HG03469 (cell line): ENCODE measurements at regions not wholly inside any gene's neighbourhood (a gene's known extent, or its start where the extent isn't known, plus 50 kb on each side); places are given as distances from the start of the nearest gene placed in this dataset.

Experiments used
- ATAC-seq: cut with Tn5 transposase; IDR thresholded peaks from one replicate; pipeline ENCODE4 v1.9.1; 2021; ENCODE audit warnings: mild to moderate bottlenecking, moderate library complexity, moderate number of reproducible peaks; ENCODE audit not compliant: unreplicated experiment

DNA sequence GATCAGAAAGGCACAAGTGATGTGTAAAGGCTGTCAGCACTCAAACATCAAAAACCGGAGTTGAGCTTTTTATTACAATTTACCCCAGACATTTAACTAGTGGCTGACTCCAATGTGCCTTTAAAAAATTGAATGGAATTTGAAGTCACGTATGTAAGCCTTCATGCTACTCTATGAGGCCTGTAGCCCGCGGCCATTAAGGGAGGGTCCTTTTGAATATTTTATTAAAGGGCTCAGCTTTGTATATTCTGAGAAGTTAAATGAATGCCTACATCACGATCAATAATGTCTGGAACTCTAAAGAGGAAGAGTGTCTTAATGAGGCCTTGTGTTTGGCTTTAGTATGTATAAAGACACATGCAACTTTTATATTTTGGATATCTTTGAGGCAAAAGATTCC lies 916.6 kb upstream of the CELF2 start:
- no peak for ATAC-seq

DNA sequence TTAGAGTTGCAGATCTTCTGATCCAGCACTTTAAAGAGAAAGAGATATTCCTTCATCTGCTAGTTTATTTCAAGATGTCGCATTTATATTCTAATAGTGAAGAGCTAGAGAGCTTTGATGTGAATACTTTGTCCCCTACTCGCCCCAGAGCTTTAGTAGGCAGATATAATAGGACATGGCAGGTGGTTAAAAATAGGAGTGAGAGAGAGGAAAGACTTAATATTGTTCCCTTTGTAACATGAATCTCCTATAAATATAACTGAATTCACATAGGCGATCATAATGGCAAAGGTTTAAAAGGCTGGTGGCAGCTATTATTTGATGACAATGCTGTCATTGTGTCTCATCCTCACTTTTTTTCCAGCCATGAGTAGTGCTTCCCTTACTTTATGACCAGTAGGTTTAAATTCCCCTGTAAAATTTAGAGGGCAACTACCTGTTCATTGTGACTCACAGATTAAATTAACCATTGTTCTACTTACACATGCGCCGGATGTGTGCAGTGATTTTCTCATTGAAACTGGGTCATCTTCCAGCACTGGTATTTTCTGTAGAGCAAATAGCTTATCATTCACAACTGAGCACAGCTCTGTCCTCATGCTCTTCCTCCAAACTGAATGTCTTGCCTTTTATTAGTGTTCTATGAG lies 906.7 kb upstream of the CELF2 start:
- ATAC-seq = no peak

DNA sequence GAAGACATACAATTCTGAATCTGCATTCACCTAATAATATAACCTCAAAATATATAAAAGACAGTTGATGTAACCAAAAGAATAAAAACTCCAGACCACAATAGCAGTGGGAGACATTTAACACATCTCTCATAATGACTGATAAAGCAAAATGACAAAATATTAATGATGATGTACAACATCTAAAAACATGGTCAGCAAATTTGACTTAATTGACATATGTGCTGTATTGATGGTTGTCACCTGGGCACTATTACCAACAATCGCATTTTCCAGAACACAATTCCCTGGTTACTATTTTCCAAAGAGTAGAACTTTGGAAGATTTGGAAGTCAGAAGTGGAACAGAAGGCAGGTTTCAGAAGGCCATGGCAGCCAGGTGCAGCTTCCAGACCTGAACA lies 899.5 kb upstream of the CELF2 start:
- ATAC-seq = no peak

DNA sequence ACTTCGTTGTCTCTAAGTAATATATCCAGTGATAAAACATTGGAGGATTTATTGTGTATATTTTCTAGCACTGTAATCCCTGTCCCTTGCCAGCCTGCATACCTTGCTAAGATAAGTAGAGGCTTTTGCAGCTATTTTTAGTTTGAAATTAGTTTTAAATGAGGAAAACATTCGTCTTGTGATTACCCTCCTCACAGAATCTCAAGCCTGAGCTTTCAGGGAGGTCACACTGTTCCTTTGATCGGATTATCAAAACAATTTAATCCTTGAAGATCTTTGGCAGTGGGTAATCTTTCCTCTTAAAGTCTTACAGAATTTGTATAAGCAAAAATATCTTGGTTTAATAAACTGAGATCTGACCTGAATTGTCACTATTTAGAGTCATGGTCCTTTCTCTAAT lies 897.0 kb upstream of the CELF2 start:
- ATAC-seq = no peak

DNA sequence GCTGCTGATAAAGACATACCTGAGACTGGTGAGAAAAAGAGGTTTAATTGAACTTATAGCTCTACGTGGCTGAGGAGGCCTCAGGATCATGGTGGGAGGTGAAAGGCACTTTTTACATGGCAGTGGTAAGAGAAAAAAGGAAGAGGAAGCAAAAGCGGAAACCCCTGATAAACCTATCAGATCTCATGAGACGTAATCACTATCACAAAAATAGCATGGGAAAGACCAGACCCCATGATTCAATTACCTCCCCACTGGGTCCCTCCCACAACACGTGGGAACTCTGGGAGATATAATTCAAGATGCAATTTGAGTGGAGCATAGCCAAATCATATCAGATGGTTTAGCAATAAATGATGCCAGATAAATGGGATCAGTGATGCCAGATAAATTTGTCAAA lies 892.0 kb upstream of the CELF2 start:
- ATAC-seq = no peak

DNA sequence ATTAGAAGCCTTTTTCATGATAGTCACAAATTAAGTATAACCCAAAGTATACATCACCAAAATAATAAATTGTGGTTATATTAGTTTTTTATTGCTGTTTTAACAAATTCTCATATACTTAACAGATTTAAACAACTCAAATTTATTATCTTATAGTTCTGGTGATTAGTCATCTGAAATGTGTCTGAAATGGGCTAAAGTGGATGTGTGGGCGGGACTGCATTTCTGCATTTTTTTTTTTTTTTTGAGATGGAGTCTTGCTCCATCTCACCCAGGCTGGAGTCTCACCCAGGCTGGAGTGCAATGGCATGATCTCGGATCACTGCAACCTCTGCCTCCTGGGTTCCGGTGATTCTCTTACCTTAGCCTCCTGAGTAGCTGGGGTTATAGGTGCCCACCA lies 891.5 kb upstream of the CELF2 start:
- no peak for ATAC-seq

DNA sequence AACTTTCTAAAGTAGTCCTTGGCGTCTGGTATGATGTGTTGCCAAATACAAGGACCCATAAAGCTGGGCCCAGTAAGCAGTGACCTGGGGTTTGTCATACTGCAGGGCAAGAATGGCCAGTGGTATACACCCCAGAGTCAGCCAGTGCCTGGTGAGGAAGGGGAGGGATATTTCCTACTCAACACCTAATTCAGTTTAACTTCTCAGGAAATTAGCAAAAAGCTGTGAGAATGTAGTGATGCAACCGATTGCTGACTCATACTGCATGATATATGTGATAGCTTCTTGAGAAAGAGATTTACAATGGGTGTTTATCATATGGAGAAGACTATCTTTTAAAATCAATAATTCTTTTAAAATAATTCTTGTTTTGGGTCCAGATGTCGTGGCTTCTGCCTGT lies 889.3 kb upstream of the CELF2 start:
- no peak for ATAC-seq

DNA sequence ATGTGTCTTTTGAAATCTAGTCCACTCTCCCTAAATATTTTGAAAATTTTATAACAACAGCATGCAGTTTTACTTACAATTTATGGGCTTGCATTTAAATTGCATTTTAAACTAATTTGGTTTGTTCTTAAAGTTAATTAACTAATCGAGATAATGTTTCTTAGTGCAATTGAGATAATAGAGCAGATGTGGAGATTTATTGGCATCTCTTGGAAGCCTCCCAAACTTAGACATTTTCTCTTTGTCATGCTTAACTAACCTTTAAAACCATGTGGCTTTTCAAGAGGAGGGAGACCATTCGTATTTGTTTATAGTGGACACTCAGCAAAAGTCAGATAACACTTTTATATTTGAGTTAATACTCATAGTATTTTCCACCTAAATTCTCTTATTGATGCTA lies 887.0 kb upstream of the CELF2 start:
- no peak for ATAC-seq

DNA sequence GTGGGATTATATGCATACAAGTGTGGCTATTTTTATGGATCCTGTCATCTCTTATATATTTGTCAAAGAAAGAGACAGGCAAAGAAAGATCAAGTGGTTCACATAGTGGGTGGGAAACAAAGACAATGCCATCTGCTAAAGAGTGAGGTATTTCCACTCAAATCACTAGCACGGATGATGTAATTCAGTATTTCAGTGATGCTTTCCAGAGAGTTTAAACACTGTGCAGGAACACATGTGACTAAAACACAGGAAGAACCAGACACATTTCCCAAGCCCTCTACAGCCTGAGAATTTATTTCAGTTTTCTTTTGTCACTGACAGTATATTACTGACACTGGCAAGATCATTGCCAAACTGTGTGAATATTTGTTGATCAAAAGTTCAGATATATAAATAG lies 885.7 kb upstream of the CELF2 start:
- ATAC-seq = no peak

DNA sequence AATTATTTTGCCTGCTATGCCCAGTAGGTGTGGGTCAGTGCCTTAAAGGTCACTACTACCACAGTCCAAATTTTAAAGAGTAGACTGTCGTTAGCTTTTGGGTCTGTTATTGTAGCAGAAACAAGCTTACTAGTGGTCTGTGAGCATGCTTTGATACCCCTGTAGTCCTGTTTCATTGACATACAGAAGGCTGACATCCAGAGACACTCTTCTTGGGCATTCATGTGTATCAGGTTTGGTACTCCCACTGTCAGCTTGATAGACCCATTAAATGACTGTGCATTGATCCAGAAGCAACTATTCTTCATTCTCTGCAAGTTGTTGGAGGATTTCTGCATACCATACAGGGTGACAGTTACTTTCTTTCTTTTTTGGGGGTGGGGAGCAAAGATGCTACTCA lies 884.4 kb upstream of the CELF2 start:
- ATAC-seq = no peak

DNA sequence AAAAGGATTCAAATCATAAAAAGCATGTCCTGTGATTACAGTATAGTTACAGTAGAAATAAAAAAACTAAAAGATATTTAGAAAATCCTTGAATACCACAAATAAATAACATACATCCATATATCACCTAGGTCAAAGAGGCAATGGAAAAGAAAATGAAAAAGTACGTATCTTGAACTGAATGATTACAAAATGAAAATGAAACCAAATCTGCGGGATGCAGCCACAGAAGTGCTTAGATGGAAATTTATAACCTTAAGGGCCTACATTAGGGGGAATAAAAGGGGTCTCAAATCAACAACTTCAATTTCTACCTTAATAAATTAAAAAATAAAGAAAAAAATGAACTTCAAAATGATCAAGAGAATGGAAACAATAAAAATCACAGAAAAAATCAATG lies 879.0 kb upstream of the CELF2 start:
- ATAC-seq = no peak

DNA sequence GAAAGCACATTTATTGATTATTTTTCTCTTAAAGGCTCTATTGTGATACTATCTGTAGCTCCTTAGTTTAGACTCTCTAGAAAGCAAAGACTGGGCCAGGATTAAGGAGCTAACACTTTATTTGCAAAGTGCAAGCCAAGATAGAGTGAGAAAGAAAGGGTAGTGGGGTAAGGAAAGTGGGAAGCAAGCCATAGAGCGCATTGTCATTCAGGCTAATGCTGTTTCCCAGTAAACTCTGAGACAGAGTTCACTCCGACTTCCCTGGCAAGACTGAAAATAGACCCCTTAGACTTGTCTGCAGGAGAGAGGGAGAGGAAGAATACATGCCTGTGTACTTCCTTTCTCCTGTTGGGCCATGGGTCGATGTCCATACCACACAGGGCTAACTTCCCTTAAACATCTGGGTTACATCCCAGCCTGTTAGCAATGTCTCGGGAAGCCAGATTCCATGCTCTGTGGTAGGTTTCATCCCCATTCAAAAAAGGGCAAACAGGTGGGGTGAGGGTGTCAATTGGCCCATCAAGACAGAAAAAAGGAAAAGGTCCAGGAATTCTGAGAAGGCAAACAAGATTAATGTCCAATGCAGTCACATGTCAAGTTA lies 875.8 kb upstream of the CELF2 start:
- no peak for ATAC-seq

DNA sequence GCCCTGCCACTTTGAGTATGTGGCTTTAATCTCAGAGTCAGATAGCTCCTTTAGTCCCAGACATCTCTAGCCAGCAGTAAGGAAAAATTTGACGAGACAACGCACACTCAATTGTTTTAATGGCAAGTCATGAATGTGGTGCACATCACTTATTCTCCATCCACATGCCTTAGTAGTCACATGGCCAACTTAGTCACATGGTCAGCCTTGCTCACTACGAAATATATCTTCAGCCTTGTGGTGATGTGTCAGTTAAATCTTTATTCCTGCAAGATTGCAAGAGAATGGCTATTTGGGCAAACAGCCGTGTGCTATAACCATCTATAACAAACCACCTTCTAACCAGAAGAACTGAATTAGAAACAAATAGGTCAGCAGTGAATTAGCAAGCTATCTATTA lies 871.1 kb upstream of the CELF2 start:
- ATAC-seq = no peak

DNA sequence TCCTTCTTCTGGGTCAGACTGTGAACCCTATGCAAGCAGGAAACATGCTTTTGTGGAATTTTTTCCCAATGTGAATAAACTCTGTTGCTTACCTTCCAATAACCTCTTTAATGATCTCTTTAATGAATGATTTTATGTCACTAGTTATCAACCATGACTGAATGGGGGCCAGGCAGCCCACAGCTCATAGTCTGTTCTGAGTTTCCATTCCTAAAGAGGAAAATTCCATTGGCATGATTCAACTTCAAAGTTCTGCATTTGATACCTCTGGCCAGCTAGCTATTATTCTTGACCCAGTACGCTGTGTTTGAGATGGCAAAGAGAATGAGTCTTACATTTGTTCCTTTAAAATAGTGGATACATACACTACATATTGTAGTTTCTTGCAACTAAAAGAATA lies 867.8 kb upstream of the CELF2 start:
- ATAC-seq = no peak

DNA sequence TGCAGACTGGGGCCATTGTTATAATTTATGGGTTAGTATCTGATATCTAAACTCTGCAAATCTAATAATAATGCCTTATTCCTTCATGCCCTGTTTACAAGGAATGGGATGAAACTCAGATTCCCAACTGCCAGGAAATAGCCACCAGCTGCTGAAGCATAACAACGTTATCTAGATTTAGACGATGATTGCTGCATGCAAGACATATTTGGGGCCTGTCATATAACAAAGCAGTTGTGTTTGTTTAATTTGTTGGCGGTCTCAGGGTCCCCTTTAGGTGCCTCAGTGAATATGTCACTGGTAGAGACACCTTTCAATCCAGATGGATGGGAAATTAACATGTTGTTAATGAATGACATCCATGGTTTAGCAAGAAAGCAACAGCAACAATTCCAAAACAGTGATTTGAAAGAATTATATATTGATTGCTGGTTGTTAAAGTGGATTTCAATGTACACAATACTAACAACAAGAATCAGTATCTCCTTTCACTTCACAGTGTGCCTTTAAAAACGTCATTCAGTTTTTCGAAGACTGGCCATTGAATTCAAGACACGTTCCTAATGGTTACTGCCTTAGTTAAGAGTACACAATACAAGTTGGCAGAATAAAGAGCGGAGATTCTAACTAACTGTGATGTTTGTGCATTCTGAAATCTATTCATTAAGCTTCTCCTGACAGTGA lies 860.6 kb upstream of the CELF2 start:
- no peak for ATAC-seq

DNA sequence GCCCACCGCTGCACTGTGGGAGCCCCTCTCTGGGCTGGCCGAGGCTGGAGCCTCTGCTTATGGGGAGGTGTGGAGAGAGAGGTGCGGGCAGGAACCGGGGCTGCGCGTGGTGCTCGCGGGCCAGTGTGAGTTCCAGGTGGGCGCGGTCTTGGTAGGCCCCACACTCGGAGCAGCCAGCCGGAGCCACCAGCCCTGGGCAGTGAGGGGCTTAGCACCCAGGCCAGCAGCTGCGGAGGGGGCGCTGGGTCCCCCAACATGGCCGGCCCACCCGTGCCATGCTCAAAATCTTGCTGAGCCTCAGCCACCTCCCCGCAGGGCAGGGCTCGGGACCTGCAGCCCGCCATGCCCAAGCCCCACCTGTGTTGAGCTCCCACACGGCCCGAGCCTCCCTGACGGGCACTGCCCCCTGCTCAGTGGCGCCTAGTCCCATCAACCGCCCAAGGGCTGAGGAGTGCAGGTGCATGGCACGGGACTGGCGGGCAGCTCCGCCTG lies 856.8 kb upstream of the CELF2 start:
- ATAC-seq = no peak

DNA sequence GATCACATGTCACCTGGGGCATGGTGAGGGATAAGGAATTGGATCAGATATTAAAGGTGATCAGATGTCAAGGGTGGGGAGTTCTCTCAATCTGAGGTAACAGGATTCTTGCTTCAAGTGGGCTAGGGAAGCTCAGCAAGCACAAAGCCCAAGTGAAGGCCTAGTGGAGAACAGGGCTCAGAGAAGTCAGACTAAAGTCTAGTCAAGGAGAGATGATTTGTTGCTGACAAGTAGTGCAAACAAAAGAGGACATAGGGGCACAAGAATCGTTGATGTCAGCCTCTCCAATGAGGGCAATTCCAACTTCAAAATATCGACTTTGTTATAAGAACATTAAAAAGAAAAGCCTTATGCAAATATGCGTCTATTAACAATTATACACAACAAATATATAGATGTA lies 852.8 kb upstream of the CELF2 start:
- no peak for ATAC-seq

DNA sequence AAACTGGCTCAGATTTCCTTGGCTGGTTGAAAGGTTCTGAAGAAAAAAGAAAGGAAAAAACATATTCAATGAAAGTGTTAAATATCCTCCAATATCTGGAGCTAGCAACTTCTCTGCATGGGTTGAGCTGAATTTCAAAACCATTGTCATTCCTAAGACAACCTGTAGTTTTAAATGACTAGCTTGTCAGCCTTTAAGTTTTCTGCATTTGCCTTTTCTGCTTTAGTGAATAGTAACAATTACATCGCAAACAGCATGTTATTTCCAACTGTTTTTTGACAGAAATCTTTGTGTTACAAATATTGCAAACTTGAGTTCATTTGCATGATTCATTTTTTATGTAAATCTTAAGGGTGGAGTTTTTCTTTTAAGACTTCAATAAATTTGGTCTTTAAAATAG lies 852.3 kb upstream of the CELF2 start:
- ATAC-seq = no peak

DNA sequence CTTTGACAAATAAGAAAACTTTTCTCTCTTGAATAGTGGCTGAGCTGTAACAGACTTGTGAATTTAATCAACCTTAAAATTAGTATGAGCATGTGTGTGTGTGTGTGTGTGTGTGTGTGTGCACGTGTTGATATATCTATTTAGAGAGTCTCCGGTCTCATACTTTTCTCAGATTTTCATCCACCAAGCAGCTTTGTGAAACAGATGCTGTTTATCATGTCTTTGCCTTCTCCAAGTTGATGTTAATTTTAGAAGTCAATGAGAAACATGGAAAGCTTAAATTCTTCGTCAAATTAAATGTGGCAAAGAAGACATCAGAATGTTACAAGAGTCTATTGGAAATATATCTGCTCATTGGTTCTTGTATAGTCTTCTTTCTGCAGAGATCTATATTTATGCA lies 839.2 kb upstream of the CELF2 start:
- ATAC-seq = no peak

DNA sequence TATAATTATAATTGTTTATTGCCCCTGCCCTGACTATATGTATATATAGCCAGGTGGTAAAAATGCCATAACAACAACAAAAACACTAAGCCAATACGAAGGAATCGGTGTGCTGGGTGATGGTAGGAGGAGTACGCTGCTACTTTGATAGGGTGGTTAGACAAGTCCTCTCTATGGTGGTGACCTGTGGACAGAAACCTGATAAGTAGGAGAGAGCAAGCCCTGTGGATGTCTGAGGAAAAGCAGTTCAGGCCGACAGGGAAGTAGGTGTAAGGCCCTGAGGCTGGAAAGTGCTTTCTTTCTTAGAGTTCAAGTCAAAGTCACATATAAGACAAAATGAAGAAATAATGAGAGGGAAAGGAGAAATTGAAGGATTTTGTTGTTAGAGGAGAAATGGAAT lies 823.8 kb upstream of the CELF2 start:
- ATAC-seq = no peak

DNA sequence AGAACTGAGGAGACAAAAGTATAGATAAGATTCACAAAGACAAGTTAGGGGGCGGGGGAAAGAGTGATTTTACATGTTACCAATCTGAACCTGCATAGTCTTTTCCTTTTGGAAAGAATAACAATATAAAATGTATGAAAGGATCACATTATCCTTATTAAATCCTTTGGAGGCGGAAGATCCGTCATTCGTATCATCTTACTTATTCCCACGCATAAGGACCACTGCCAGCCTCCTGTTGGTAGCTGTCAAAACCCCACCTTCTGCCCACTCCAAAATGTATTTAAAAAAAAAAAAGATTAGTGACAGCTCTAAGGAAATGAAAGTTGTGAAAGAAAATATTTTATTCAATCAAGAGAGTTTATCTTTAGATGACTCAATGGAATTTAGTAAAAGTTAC lies 821.0 kb upstream of the CELF2 start:
- no peak for ATAC-seq

DNA sequence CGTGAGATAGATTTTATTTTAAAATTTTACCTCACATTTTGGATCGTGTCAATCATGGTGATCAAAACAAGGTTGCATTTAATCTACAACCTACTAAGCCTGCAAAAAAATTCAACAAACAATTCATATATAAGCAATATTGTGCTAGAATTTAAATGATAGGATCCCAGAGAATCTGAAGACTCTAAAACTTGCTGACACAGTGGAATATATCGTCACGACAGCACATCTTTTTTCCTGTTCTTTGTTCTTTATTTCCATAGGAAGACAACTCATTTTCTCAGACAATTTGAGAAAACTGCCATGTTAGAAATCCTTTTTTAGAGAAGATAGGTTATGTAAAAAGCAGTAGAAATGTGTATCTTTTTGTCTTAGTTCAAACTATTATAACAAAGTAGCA lies 820.2 kb upstream of the CELF2 start:
- no peak for ATAC-seq

DNA sequence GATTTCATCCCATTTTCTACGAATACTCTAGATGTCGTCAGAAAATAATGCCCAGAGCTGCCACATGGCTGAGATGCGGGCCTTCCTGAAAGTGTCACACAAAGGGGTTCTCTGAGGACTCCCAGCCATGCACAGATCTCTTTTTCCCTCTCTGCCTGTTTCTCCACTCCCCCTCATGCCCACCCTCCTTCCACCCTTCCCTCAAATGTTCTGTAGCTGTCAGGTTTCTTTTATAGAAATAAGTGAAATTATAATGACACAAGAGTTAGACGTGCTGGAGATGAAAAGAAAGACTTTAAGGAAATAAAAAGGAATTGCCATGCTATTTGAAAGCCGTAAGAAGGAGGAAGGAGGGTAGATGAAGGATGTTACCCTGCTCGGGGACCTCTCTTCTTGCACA lies 819.3 kb upstream of the CELF2 start:
- no peak for ATAC-seq
